ENCODE measurements at regions not wholly inside any gene's neighbourhood (a gene's known extent, or its start where the extent isn't known, plus 50 kb on each side); places are given as distances from the start of the nearest gene placed in this dataset.

DNA sequence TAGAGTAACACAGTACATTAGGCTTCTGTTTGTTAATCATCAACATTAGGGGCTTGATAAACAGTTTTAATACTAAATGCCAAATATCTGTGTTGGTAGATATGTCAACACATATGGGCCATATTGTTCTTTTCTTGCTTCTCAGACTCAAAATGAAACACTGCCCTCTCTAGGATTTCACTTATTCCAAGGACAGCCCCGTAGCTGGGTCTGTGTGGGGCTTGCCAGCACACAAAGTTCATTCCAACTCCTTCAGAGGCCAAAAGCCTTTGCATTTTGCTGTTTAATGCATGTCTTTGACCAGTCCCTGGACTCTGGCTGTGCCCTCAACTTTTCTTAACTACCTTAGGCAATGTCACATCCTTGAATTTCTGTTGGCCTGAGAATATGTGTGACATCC lies 102.0 kb upstream of the ZNF827 start:
- no peak overlapping the region for H3K4me3 ChIP-seq
- no peak overlapping the region for H3K27ac ChIP-seq
- no peaks in the 10 kb centered on the region for H3K27me3 ChIP-seq
- no peaks in the 10 kb centered on the region for H3K4me1 ChIP-seq
- 10 to 54% (median 28%) methylated on average over 1 of the region's 1 CpG for WGBS, 5 donors
- TF ChIP-seq, protein P1, sequence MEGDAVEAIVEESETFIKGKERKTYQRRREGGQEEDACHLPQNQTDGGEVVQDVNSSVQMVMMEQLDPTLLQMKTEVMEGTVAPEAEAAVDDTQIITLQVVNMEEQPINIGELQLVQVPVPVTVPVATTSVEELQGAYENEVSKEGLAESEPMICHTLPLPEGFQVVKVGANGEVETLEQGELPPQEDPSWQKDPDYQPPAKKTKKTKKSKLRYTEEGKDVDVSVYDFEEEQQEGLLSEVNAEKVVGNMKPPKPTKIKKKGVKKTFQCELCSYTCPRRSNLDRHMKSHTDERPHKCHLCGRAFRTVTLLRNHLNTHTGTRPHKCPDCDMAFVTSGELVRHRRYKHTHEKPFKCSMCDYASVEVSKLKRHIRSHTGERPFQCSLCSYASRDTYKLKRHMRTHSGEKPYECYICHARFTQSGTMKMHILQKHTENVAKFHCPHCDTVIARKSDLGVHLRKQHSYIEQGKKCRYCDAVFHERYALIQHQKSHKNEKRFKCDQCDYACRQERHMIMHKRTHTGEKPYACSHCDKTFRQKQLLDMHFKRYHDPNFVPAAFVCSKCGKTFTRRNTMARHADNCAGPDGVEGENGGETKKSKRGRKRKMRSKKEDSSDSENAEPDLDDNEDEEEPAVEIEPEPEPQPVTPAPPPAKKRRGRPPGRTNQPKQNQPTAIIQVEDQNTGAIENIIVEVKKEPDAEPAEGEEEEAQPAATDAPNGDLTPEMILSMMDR (IDR thresholded peaks at IDR 0.05): no peak
- TF ChIP-seq POLR2AphosphoS5 (IDR thresholded peaks at IDR 0.05) (no peak), EP300 (IDR thresholded peaks at IDR 0.05) (no peak), POLR2A (IDR thresholded peaks at IDR 0.05) (no peak)
- intact Hi-C loops (cut with DNase I; ENCODE audit: low total_unique reads): no loop called here
- no peak for DNase-seq
- H3K9me3 ChIP-seq: no peaks in the 10 kb centered on the region
- H3K36me3 ChIP-seq: no peaks in the 10 kb centered on the region

DNA sequence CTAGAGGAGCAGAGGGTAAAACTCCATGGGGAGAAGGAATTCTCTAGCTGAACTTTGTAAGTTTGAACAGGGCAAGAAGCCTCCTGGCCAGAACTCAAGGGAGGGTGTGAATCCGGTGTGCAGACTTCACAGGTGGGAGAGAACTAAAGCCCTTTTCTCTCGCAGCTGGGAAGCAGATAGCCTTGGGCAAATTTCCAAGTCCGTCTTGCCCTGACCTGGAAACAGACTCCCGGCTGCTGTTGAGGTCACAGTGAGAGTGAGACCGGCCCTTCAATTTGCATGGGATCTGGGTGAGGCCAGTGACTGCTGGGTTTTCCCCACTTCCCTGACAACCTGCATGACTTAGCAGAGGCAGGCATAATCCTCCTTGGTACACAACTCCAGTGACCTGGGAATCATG lies 94.5 kb upstream of the ZNF827 start:
- H3K27ac ChIP-seq: peak overlapping the region in 3 of 5 donors; percentile 25 to 75 (median 72)
- no peaks in the 10 kb centered on the region for H3K36me3 ChIP-seq
- DNase-seq: peak; percentile 74 to 86

DNA sequence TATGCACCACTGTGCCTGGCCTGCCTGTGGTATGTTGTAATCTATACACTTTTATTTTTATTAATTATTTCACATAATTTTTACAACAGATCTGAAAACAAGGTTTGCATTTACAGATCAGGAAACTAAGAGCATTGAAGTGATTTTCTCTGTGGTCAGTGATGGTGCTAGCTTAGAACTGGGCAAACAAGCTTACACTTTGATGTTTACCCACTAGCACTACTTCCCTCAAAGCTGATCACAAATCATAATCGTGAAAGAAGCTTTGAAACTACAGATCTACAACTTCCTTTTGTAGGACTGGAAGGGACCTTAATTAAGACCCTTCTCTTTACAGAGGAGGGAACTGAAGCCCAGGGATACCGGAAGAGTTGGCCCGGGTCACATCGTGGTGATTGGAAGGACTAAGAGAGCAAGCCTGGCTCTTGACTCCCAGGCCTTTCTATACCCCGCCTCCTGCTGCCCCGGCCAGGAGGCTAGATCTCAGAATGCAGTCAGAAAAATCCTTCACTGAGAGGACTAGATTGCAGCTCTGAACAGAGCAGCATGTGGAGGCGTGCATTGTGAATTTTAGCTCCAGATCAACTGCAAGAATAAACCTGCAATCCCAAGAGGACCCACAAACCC lies 93.7 kb upstream of the ZNF827 start:
- H3K27me3 ChIP-seq: no peaks in the 10 kb centered on the region
- DNase-seq: peak in 1 of 2 donors; percentile 48
- H3K9me3 ChIP-seq: no peaks in the 10 kb centered on the region
- no peak overlapping the region for H3K4me3 ChIP-seq
- no peak for TF ChIP-seq POLR2AphosphoS5 (IDR thresholded peaks at IDR 0.05)
- no peak for TF ChIP-seq POLR2A (IDR thresholded peaks at IDR 0.05)
- no peak for TF ChIP-seq EP300 (IDR thresholded peaks at IDR 0.05)
- TF ChIP-seq, protein P1 (IDR thresholded peaks at IDR 0.05): no peak
- H3K4me1 ChIP-seq: peaks cover 4 to 20% (median 13%) of the 10 kb centered on the region in 4 donors
- peak overlapping the region; percentile 2 to 75 (median 25) for H3K27ac ChIP-seq
- 17 to 33% (median 20%) methylated on average over 6 to 7 of the region's 7 CpGs for WGBS, 5 donors
- intact Hi-C loops (cut with DNase I; ENCODE audit: low total_unique reads): no loop called here
- H3K36me3 ChIP-seq: no peaks in the 10 kb centered on the region

More for the DNA sequence above, 94.5 kb upstream of the ZNF827 start:
- peaks cover 4 to 20% (median 13%) of the 10 kb centered on the region in 4 donors for H3K4me1 ChIP-seq
- intact Hi-C loops (cut with DNase I; ENCODE audit: low total_unique reads): no loop called here
- TF ChIP-seq POLR2AphosphoS5 (IDR thresholded peaks at IDR 0.05): peak in 1 of 3 donors; percentile 41
- TF ChIP-seq, protein P1 (IDR thresholded peaks at IDR 0.05): no peak
- 15 to 32% (median 26%) methylated on average over 5 of the region's 5 CpGs for whole genome bisulfite sequencing, 5 donors
- H3K27me3 ChIP-seq: no peaks in the 10 kb centered on the region
- H3K4me3 ChIP-seq: no peak overlapping the region
- H3K9me3 ChIP-seq: no peaks in the 10 kb centered on the region

DNA sequence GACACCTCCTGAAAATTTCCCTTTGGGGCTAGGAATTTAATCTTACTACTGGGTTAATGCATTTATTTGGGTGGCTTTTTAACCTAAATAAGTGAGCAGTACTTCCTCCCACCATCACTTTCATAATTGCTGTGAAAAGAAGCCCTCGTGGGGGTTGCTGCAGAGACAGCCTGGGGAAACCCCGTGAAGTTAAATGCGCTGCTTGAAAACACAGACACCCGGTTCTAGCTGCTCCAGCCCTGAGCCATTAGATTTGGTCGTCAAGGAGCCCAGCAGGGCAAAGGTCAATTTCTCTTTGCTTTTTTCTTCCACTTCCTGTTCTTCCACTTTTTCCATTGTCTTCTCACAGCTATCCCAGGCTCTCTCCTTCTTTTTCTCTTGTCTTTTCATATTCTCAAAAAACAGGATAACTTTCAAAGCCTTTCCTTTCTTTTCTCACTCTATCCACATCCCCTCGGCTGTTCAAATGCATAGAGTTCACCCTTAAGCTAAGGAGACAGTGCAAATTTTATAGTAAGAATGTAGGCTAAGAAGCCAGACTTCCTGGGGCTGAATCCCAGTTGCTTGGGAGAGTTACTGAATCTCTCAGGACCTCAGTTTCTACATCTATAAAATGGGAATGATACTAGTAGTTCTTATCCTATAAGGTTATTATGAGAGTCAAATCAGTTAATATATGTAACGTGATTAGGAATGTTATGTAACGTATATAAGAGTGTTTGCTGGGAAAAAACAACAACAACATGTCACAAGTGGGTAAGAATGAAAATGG lies 91.5 kb upstream of the ZNF827 start:
- no peak overlapping the region for H3K4me3 ChIP-seq
- no peak overlapping the region for H3K27ac ChIP-seq
- 24 to 52% (median 34%) methylated on average over 8 of the region's 8 CpGs for WGBS, 5 donors
- peak; percentile 35 to 76 for DNase-seq
- no peaks in the 10 kb centered on the region for H3K9me3 ChIP-seq
- H3K27me3 ChIP-seq: no peaks in the 10 kb centered on the region
- no peaks in the 10 kb centered on the region for H3K36me3 ChIP-seq
- peaks cover 4 to 20% (median 13%) of the 10 kb centered on the region in 4 donors for H3K4me1 ChIP-seq
- intact Hi-C loops (cut with DNase I; ENCODE audit: low total_unique reads): no loop called here
- TF ChIP-seq, protein P1 (IDR thresholded peaks at IDR 0.05): no peak
- no peak for TF ChIP-seq EP300 (IDR thresholded peaks at IDR 0.05)
- no peak for TF ChIP-seq POLR2AphosphoS5 (IDR thresholded peaks at IDR 0.05)
- TF ChIP-seq POLR2A (IDR thresholded peaks at IDR 0.05): no peak
